ENCODE measurements at regions not wholly inside any gene's neighbourhood (a gene's known extent, or its start where the extent isn't known, plus 50 kb on each side); places are given as distances from the start of the nearest gene placed in this dataset.

DNA sequence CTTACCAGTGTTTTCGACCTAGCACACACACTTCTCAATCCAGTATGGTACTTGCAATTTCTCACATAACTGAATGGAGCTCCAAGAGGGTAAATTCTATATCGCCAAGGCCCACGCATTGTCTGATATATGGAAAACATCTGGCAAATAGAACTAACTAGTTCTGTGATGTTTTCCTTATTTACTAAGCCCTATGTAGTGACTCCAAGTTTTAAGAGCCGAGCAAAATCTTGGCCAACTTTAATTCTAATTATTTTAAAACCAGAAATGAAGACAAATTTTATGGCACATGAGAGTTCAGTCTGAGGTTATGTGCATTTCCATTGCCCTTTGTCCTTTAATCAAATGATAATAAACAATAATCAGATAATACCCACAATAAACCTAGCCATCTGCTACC lies 1119.7 kb upstream of the CNTNAP5 start:
- no peak for TF ChIP-seq KDM5B (IDR thresholded peaks at IDR 0.05; ENCODE audit: insufficient replicate concordance, low read depth, low read length)
- TF ChIP-seq, protein P1, sequence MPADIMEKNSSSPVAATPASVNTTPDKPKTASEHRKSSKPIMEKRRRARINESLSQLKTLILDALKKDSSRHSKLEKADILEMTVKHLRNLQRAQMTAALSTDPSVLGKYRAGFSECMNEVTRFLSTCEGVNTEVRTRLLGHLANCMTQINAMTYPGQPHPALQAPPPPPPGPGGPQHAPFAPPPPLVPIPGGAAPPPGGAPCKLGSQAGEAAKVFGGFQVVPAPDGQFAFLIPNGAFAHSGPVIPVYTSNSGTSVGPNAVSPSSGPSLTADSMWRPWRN (IDR thresholded peaks at IDR 0.05; ENCODE audit: low read depth): no peak
- TF ChIP-seq, protein P2, sequence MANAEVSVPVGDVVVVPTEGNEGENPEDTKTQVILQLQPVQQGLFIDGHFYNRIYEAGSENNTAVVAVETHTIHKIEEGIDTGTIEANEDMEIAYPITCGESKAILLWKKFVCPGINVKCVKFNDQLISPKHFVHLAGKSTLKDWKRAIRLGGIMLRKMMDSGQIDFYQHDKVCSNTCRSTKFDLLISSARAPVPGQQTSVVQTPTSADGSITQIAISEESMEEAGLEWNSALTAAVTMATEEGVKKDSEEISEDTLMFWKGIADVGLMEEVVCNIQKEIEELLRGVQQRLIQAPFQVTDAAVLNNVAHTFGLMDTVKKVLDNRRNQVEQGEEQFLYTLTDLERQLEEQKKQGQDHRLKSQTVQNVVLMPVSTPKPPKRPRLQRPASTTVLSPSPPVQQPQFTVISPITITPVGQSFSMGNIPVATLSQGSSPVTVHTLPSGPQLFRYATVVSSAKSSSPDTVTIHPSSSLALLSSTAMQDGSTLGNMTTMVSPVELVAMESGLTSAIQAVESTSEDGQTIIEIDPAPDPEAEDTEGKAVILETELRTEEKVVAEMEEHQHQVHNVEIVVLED (CRISPR knock-in tag; IDR thresholded peaks at IDR 0.05): no peak
- TF ChIP-seq, protein P3, sequence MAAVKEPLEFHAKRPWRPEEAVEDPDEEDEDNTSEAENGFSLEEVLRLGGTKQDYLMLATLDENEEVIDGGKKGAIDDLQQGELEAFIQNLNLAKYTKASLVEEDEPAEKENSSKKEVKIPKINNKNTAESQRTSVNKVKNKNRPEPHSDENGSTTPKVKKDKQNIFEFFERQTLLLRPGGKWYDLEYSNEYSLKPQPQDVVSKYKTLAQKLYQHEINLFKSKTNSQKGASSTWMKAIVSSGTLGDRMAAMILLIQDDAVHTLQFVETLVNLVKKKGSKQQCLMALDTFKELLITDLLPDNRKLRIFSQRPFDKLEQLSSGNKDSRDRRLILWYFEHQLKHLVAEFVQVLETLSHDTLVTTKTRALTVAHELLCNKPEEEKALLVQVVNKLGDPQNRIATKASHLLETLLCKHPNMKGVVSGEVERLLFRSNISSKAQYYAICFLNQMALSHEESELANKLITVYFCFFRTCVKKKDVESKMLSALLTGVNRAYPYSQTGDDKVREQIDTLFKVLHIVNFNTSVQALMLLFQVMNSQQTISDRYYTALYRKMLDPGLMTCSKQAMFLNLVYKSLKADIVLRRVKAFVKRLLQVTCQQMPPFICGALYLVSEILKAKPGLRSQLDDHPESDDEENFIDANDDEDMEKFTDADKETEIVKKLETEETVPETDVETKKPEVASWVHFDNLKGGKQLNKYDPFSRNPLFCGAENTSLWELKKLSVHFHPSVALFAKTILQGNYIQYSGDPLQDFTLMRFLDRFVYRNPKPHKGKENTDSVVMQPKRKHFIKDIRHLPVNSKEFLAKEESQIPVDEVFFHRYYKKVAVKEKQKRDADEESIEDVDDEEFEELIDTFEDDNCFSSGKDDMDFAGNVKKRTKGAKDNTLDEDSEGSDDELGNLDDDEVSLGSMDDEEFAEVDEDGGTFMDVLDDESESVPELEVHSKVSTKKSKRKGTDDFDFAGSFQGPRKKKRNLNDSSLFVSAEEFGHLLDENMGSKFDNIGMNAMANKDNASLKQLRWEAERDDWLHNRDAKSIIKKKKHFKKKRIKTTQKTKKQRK (IDR thresholded peaks at IDR 0.05; ENCODE audit: borderline replicate concordance, low read depth, low read length): no peak
- TF ChIP-seq, protein P4, sequence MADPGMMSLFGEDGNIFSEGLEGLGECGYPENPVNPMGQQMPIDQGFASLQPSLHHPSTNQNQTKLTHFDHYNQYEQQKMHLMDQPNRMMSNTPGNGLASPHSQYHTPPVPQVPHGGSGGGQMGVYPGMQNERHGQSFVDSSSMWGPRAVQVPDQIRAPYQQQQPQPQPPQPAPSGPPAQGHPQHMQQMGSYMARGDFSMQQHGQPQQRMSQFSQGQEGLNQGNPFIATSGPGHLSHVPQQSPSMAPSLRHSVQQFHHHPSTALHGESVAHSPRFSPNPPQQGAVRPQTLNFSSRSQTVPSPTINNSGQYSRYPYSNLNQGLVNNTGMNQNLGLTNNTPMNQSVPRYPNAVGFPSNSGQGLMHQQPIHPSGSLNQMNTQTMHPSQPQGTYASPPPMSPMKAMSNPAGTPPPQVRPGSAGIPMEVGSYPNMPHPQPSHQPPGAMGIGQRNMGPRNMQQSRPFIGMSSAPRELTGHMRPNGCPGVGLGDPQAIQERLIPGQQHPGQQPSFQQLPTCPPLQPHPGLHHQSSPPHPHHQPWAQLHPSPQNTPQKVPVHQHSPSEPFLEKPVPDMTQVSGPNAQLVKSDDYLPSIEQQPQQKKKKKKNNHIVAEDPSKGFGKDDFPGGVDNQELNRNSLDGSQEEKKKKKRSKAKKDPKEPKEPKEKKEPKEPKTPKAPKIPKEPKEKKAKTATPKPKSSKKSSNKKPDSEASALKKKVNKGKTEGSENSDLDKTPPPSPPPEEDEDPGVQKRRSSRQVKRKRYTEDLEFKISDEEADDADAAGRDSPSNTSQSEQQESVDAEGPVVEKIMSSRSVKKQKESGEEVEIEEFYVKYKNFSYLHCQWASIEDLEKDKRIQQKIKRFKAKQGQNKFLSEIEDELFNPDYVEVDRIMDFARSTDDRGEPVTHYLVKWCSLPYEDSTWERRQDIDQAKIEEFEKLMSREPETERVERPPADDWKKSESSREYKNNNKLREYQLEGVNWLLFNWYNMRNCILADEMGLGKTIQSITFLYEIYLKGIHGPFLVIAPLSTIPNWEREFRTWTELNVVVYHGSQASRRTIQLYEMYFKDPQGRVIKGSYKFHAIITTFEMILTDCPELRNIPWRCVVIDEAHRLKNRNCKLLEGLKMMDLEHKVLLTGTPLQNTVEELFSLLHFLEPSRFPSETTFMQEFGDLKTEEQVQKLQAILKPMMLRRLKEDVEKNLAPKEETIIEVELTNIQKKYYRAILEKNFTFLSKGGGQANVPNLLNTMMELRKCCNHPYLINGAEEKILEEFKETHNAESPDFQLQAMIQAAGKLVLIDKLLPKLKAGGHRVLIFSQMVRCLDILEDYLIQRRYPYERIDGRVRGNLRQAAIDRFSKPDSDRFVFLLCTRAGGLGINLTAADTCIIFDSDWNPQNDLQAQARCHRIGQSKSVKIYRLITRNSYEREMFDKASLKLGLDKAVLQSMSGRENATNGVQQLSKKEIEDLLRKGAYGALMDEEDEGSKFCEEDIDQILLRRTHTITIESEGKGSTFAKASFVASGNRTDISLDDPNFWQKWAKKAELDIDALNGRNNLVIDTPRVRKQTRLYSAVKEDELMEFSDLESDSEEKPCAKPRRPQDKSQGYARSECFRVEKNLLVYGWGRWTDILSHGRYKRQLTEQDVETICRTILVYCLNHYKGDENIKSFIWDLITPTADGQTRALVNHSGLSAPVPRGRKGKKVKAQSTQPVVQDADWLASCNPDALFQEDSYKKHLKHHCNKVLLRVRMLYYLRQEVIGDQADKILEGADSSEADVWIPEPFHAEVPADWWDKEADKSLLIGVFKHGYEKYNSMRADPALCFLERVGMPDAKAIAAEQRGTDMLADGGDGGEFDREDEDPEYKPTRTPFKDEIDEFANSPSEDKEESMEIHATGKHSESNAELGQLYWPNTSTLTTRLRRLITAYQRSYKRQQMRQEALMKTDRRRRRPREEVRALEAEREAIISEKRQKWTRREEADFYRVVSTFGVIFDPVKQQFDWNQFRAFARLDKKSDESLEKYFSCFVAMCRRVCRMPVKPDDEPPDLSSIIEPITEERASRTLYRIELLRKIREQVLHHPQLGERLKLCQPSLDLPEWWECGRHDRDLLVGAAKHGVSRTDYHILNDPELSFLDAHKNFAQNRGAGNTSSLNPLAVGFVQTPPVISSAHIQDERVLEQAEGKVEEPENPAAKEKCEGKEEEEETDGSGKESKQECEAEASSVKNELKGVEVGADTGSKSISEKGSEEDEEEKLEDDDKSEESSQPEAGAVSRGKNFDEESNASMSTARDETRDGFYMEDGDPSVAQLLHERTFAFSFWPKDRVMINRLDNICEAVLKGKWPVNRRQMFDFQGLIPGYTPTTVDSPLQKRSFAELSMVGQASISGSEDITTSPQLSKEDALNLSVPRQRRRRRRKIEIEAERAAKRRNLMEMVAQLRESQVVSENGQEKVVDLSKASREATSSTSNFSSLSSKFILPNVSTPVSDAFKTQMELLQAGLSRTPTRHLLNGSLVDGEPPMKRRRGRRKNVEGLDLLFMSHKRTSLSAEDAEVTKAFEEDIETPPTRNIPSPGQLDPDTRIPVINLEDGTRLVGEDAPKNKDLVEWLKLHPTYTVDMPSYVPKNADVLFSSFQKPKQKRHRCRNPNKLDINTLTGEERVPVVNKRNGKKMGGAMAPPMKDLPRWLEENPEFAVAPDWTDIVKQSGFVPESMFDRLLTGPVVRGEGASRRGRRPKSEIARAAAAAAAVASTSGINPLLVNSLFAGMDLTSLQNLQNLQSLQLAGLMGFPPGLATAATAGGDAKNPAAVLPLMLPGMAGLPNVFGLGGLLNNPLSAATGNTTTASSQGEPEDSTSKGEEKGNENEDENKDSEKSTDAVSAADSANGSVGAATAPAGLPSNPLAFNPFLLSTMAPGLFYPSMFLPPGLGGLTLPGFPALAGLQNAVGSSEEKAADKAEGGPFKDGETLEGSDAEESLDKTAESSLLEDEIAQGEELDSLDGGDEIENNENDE (IDR thresholded peaks at IDR 0.05; ENCODE audit: low read depth, low read length): no peak
- no peak for TF ChIP-seq CREM (IDR thresholded peaks at IDR 0.05; ENCODE audit: low read depth)
- TF ChIP-seq, protein P5, sequence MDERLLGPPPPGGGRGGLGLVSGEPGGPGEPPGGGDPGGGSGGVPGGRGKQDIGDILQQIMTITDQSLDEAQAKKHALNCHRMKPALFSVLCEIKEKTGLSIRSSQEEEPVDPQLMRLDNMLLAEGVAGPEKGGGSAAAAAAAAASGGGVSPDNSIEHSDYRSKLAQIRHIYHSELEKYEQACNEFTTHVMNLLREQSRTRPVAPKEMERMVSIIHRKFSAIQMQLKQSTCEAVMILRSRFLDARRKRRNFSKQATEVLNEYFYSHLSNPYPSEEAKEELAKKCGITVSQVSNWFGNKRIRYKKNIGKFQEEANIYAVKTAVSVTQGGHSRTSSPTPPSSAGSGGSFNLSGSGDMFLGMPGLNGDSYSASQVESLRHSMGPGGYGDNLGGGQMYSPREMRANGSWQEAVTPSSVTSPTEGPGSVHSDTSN (CRISPR knock-in tag; IDR thresholded peaks at IDR 0.05; ENCODE audit: low read depth): no peak
- TF ChIP-seq, protein P5 (tag; conservative IDR thresholded peaks at IDR 0.05; ENCODE audit: low read depth): no peak
- no peak for TF ChIP-seq EP300 (IDR thresholded peaks at IDR 0.05; ENCODE audit: low read length)
- TF ChIP-seq, protein P6, sequence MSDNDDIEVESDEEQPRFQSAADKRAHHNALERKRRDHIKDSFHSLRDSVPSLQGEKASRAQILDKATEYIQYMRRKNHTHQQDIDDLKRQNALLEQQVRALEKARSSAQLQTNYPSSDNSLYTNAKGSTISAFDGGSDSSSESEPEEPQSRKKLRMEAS (CRISPR knock-in tag; IDR thresholded peaks at IDR 0.05): no peak
- TF ChIP-seq SMC3 (conservative IDR thresholded peaks at IDR 0.05; ENCODE audit: insufficient read depth, low read depth, low read length): no peak
